HepG2 (cell line): ENCODE measurements at regions not wholly inside any gene's neighbourhood (a gene's known extent, or its start where the extent isn't known, plus 50 kb on each side); places are given as distances from the start of the nearest gene placed in this dataset.

Source experiments
- CBX2 ChIP-seq, 2 experiments: fragments of 200-600 bp in 1 of 2; sonication (generic); formaldehyde crosslinking in 1 of 2; IDR thresholded peaks; 2 replicates each; pipeline versions ENCODE4 v1.7.0 to v1.8.1; 2018 to 2022; ENCODE audit warnings: low read depth in 2 of 2, low read length in 1 of 2, mild to moderate bottlenecking in 1 of 2, missing genetic modification reagents in 1 of 2
- E2F5 ChIP-seq: sonication (generic); formaldehyde crosslinking; conservative IDR thresholded peaks from 2 replicates; pipeline ENCODE4 v1.4.0; 2020; ENCODE audit warnings: missing genetic modification reagents
- EZH2 ChIP-seq: conservative IDR thresholded peaks from 2 replicates; pipeline ENCODE4 v1.6.1; 2012; ENCODE audit warnings: mild to moderate bottlenecking, low read depth, low read length, moderate library complexity
- MAFG ChIP-seq: sonication (generic); formaldehyde crosslinking; IDR thresholded peaks from 2 replicates; pipeline ENCODE4 v1.5.1; 2020; ENCODE audit warnings: mild to moderate bottlenecking, missing genetic modification reagents
- MAFK ChIP-seq, 2 experiments: IDR thresholded peaks in 1 of 2; conservative IDR thresholded peaks in 1 of 2; 2 replicates each; pipeline ENCODE4 v1.6.1; 2011; ENCODE audit warnings: improper control_type of control experiment in 2 of 2, low read length in 2 of 2
- MED1 ChIP-seq: sonication (generic); formaldehyde crosslinking; IDR thresholded peaks from 2 replicates; pipeline ENCODE4 v1.4.0; 2020; ENCODE audit warnings: missing genetic modification reagents
- POLR2AphosphoS5 ChIP-seq: IDR thresholded peaks from 2 replicates; pipeline ENCODE4 v1.6.1; 2012; ENCODE audit warnings: low read depth, low read length
- PRPF4 ChIP-seq: fragments of 200-400 bp; formaldehyde crosslinking; IDR thresholded peaks from 2 replicates; pipeline ENCODE4 v1.6.1; 2016; ENCODE audit warnings: low read length, low read depth; ENCODE audit not compliant: poor library complexity, severe bottlenecking
- SMARCC2 ChIP-seq: fragments of 450-650 bp; IDR thresholded peaks from 2 replicates; pipeline ENCODE4 v1.6.1; 2017; ENCODE audit warnings: antibody characterized with exemption, mild to moderate bottlenecking
- SP1 ChIP-seq, 2 experiments: fragments of 450-650 bp in 1 of 2; sonication (generic) in 1 of 2; formaldehyde crosslinking in 1 of 2; IDR thresholded peaks; 2 replicates each; pipeline versions ENCODE4 v1.4.0 to v1.6.1; 2016 to 2020; ENCODE audit warnings: missing genetic modification reagents in 1 of 2
- ZNF577 ChIP-seq: sonication (generic); formaldehyde crosslinking; IDR thresholded peaks from 2 replicates; pipeline ENCODE4 v1.4.0; 2020; ENCODE audit warnings: mild to moderate bottlenecking, low read depth, missing genetic modification reagents, borderline replicate concordance
- TF ChIP-seq, protein P1 (sequence below): sonication (generic); formaldehyde crosslinking; IDR thresholded peaks from 2 replicates; pipeline ENCODE4 v1.8.0; 2022; ENCODE audit warnings: missing genetic modification reagents, mild to moderate bottlenecking, moderate library complexity, borderline replicate concordance
- TF ChIP-seq, protein P2 (sequence below), 2 experiments: IDR thresholded peaks; 2 replicates each; pipeline ENCODE4 v1.6.1; 2011 to 2012; ENCODE audit warnings: low read length in 2 of 2, borderline replicate concordance in 1 of 2, low read depth in 1 of 2, mild to moderate bottlenecking in 1 of 2, moderate library complexity in 1 of 2

- TF ChIP-seq, protein P1, sequence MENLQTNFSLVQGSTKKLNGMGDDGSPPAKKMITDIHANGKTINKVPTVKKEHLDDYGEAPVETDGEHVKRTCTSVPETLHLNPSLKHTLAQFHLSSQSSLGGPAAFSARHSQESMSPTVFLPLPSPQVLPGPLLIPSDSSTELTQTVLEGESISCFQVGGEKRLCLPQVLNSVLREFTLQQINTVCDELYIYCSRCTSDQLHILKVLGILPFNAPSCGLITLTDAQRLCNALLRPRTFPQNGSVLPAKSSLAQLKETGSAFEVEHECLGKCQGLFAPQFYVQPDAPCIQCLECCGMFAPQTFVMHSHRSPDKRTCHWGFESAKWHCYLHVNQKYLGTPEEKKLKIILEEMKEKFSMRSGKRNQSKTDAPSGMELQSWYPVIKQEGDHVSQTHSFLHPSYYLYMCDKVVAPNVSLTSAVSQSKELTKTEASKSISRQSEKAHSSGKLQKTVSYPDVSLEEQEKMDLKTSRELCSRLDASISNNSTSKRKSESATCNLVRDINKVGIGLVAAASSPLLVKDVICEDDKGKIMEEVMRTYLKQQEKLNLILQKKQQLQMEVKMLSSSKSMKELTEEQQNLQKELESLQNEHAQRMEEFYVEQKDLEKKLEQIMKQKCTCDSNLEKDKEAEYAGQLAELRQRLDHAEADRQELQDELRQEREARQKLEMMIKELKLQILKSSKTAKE (CRISPR knock-in tag) = no peak
- TF ChIP-seq E2F5 (no peak), MED1 (no peak), EZH2 (no peak), PRPF4 (no peak), SMARCC2 (no peak), POLR2AphosphoS5 (no peak), SP1 (IDR thresholded peaks at IDR 0.05) (no peak), SP1 (CRISPR knock-in tag; IDR thresholded peaks at IDR 0.05) (no peak), MAFG (CRISPR knock-in tag) (no peak), CBX2 (IDR thresholded peaks at IDR 0.05; ENCODE audit: low read depth, low read length) (no peak), CBX2 (CRISPR knock-in tag; IDR thresholded peaks at IDR 0.05; ENCODE audit: low read depth) (no peak), MAFK (conservative IDR thresholded peaks at IDR 0.05 in 1 of 2, IDR thresholded peaks at IDR 0.05 in 1 of 2; ENCODE audit: low read length in 2 of 2) (no peak), ZNF577 (CRISPR knock-in tag) (no peak)
- TF ChIP-seq, protein P2, sequence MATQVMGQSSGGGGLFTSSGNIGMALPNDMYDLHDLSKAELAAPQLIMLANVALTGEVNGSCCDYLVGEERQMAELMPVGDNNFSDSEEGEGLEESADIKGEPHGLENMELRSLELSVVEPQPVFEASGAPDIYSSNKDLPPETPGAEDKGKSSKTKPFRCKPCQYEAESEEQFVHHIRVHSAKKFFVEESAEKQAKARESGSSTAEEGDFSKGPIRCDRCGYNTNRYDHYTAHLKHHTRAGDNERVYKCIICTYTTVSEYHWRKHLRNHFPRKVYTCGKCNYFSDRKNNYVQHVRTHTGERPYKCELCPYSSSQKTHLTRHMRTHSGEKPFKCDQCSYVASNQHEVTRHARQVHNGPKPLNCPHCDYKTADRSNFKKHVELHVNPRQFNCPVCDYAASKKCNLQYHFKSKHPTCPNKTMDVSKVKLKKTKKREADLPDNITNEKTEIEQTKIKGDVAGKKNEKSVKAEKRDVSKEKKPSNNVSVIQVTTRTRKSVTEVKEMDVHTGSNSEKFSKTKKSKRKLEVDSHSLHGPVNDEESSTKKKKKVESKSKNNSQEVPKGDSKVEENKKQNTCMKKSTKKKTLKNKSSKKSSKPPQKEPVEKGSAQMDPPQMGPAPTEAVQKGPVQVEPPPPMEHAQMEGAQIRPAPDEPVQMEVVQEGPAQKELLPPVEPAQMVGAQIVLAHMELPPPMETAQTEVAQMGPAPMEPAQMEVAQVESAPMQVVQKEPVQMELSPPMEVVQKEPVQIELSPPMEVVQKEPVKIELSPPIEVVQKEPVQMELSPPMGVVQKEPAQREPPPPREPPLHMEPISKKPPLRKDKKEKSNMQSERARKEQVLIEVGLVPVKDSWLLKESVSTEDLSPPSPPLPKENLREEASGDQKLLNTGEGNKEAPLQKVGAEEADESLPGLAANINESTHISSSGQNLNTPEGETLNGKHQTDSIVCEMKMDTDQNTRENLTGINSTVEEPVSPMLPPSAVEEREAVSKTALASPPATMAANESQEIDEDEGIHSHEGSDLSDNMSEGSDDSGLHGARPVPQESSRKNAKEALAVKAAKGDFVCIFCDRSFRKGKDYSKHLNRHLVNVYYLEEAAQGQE (IDR thresholded peaks at IDR 0.05; ENCODE audit: borderline replicate concordance in 1 of 2, low read depth in 1 of 2, low read length in 2 of 2) = no peak
Measured at GRCh38 chr7:28362182-28362581, 50.1 kb upstream of the CREB5 start.
